AG08396 (cell line): ENCODE measurements at regions not wholly inside any gene's neighbourhood (a gene's known extent, or its start where the extent isn't known, plus 50 kb on each side); places are given as distances from the start of the nearest gene placed in this dataset.

Source experiments
- DNase-seq: peaks from one replicate; pipeline ENCODE4 v3.0.0; 2012; ENCODE audit warnings: low spot score, mixed read lengths

DNA sequence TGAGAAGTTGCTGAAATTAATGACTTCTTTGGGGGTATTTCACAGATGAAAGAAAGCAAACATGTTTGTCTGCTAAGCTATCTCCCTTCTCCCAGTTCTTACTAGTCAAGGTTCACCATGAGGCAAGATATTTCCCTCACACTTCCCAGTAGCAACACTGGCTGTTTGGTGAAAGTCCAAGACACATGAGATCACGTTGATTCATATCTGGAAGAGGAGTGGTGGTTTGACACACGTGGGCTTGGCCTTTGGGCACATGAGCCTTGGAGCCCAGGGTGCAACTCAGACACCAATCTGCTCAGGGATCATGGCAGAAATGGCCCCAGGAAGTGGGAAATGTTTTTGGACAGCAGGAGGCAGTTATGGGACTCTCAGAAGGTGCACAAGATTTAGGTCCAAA is 66.1 kb upstream of the APCDD1 start:
- no peak for DNase-seq

DNA sequence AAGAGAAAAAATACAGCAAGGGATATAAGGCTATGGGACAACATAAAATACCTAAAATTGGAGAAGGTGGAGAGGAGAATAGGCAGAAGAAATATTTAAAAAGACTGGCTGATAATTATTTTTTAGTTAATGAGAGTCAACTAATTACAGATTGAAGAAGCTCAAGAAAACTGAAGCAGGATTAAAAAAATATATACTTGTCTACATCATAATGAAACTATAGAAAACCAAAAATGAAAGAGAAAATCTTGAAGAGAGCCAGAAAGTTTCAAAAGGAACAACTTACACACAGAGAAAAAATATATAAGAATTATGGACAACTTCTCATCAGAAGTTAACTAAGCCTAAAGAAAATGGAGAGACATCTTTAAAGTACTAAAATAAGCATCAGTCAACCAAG is 62.9 kb upstream of the APCDD1 start:
- no peak for DNase-seq

DNA sequence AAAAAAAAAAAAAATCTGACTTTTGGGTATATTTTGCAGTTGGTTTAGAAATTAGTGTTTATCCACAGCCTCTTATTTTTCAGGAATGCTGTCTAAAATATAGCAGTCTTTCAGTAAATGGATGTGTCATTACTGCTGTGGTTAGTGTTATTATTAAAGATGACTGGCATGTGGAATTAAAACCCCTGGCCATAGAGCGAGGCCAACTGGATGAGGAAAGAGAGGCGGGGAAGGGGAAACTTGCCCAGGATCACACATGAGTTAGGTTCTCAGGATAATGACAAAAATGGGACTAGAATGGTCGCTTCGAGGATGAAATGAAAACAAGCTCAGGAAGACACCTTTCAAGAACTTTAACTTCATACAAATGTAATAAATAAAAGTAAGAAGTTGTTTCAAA is 57.4 kb upstream of the APCDD1 start:
- DNase-seq, result no peak

DNA sequence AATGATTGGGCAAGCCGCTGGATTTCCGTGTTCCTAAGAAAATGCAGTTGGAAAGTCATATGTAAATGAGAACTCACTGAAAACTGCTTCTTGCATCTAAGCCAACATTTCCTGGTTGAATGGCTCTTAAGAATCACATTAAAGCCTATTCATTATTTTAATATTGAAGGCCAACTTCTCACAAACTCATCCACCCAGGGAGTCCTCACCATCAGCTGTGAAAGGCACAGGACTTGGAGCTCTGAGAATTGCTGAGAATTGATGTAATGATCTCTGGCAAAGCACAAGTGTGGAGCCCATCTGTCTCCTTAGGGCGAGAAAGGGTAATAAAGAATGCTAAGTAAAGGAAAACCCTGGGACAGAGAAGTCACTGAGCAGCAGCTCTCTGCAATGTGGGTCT is 55.9 kb upstream of the APCDD1 start:
- DNase-seq, result no peak

DNA sequence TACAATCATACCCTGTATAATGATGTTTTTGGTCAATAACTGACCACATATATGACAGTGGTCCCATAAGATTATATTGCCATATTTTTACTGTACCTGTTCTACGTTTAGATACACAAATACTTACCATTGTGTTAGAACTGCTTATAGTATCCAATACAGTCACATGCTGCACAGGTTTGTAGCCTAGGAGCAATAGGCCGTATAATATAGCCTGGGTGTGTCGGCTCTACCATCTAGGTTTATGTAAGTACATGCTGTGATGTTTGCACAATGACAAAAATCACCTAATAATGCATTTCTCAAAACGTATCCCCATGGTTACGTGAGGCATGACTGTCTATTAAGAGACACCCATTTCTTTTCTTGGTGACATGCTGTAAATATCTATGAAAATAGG is 55.0 kb upstream of the APCDD1 start:
- no peak for DNase-seq

DNA sequence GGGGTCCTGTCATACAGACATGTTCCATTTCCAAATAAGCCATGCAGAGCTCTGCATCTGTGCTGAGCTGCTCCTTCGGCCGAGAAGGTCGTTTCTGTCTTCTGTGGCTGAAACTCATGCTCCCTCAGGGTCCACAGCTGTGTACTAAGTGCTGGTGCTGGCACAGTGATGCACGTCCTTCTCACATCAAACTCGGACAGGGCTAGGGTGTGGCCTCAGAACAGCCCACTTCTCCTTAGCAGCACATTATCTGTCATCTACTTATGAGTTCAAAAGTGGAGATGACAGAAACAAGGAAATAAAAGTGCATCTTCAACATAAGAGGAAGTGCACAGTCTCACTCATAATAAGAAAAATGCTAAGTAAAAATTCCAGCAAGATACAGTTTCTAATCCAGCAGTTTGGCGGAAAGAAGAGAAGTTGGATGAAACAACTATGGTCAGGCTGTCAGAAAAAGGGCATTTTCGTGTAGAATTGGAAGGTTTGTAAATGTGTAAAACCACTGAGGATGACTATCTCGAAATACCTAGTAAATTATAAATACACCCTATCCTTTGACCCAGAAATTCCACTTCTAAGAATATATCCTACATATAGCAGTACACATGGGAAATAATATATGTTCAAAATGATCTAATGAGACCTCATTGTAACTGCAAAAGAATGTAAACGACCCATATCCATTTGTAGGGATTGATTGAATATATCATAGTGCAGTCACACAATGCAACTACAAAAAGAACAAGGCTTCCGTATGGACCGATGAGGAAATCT is 53.7 kb upstream of the APCDD1 start:
- DNase-seq, result no peak

DNA sequence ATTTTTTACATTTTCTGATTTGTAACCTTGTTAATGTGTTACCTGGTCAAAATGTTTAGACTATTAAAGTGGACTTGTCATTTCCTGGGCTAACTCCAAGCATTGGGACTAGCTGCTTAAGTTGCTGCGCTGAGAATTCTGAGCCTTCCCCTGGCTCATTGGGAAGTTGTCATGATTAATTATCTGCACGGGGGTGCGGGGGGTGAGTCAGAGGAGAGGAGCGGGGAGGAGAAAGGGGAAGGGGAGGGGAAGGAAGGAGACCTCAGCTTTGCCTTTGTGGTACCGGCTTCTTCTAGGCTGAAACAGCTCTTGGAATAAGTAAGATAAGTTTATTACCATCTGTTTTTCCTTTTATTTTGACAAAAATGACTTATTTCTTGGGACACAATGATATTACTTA is 52.9 kb upstream of the APCDD1 start:
- DNase-seq, result no peak

DNA sequence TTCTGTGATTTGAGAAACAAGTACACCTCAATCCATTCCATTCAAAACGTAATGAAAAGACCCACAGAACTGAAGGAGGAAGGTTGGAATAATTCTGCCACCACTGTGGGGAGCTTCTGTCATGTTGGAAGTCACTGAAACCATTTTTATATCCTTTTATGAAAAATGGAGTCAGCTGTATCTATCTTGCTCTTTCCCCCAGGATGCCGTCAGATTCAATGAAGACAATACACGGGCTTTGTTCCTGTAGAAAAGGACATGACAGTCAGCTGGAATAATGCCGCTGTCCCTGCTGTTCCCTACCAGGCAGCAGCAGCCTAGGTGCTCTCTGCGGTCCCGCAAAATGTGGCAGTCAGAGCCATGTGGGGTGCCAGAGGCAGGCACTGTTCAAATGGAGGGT is 52.5 kb upstream of the APCDD1 start:
- no peak for DNase-seq

DNA sequence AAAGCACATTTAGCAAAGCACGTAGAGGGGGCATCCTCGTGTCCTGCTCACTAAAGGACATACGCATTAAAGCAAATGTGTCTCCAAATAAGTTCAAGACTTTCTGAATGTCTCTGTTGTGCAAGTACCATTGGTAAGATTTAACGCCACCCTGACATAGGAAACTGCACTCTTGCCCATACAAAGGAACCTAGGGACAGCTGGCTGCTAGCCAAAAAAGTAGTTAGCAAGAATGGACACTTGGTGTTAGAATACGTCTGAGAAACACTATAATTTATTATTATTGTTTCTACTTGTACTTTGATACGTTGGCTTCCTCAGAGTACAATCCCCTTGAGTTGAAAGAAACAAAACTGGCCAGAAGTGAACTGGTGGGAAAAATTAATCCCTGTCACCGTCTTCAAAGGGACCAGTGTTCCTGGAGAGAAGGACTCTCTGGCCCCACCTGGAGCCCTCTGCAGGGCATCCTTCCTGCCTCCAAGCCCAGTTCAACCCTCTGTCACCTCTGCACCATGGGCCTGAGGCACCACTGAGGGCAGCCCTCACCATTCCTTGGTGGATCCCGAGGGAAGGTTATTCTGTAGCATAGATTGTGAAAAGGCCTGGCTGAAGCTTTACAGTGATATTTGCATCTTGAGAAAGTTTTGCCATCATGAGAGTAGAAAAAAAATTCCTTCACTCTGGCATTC is 51.4 kb upstream of the APCDD1 start:
- no peak for DNase-seq

DNA sequence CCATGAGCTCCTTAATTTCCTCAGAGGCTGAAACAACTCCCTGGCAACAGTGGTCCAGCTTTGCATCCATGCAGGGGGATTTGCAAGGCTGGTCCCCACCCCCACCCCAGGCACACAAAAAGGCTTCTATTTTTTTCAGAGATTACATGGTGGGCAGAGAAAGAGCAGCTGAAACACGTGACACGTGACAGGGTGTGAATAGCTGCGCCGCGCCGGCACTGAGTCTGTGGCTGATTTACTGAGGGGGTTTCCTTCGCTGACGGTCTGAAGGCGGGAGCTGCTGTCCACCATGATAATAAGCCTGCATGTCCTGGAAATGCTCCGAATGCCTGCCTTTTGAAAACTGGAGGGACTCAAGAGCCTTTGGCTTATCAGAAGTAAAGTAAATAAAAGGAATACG is 50.7 kb upstream of the APCDD1 start:
- no peak for DNase-seq

DNA sequence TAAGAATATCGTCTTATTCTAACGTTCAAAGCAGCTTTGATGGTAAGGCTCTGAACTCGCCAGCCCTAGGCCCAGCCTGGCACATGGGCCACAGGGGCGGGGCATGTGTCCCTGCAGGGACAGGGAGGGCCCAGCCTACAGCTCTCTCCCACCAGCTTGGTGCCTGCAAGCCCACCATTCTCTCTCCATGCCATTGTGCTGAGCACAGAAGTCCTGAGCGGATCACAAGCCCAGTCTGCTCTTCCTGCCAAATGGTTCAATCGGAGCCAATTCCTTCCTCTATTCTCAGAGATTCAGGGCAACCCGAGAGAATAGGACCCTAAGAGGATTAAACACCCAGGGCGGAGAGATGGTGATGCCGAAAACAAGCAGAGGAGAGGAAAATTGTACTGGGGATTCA is 50.3 kb upstream of the APCDD1 start:
- no peak for DNase-seq
